HepG2 (cell line): ENCODE measurements at regions not wholly inside any gene's neighbourhood (a gene's known extent, or its start where the extent isn't known, plus 50 kb on each side); places are given as distances from the start of the nearest gene placed in this dataset.

Experiments
- ATAC-seq: fragments of 200-7000 bp; cut with Tn5 transposase; 3 replicates; pipeline ENCODE4 v1.9.1; 2020; ENCODE audit warnings: mild to moderate bottlenecking, moderate library complexity
- BruUV-seq: library from RNA; stranded (reverse); fragments of 400-500 nt; replicated peaks from 2 replicates; lab custom pipeline; 2021; lab: Mats Ljungman, UMichigan
- CTCF ChIA-PET: fragments of 300-600 bp; formaldehyde crosslinking; extraction: SDS; loops from one replicate; lab custom pipeline; 2021; ENCODE audit warnings: low total read pairs, inconsistent platforms, low intra/inter-chr PET ratio; lab: Yijun Ruan, JAX
- POLR2A ChIA-PET: fragments of 350-600 bp; sonication (Branson Sonifier 250); formaldehyde crosslinking; loops from one replicate; lab custom pipeline; 2020; ENCODE audit warnings: antibody characterized with exemption, inconsistent platforms; lab: Yijun Ruan, JAX
- DNase-seq: peaks from one replicate; pipeline ENCODE4 v3.0.0-alpha.2; 2015; ENCODE audit warnings: low spot score
- FAIRE-seq: peaks from 3 replicates; lab custom pipeline; 2011; peaks lifted over from hg19 to GRCh38; lab: Jason Lieb, UNC
- H2AFZ ChIP-seq: one replicate; pipeline ENCODE4 v1.6.1; 2011; ENCODE audit warnings: low read length, inconsistent platforms
- H3K27ac ChIP-seq: fragments of 300-600 bp; 3 replicates; pipeline ENCODE4 v1.8.0; 2011; ENCODE audit warnings: mixed run types, mild to moderate bottlenecking, mixed read lengths, low read length, inconsistent platforms; ENCODE audit not compliant: insufficient read depth; ENCODE audit errors: extremely low read length
- H3K27me3 ChIP-seq, 2 experiments: fragments of 200-600 bp in 1 of 2; 2 replicates in 1 of 2; 3 replicates in 1 of 2; pipeline versions ENCODE4 v1.6.0 to v1.8.0; 2011; ENCODE audit warnings: low read length in 2 of 2, mild to moderate bottlenecking in 2 of 2, moderate library complexity in 2 of 2, inconsistent platforms in 1 of 2; ENCODE audit not compliant: insufficient read depth in 2 of 2, control insufficient read depth in 1 of 2
- H3K36me3 ChIP-seq, 2 experiments: fragments of 200-600 bp in 1 of 2; replicated peaks in 1 of 2; 2 replicates in 1 of 2; 3 replicates in 1 of 2; pipeline versions ENCODE4 v1.5.1 to v1.8.0; 2011; ENCODE audit warnings: low read length in 2 of 2, inconsistent platforms in 1 of 2; ENCODE audit not compliant: insufficient read depth in 2 of 2, control insufficient read depth in 1 of 2
- H3K4me1 ChIP-seq: 2 replicates; pipeline ENCODE4 v1.5.1; 2012; ENCODE audit warnings: low read length, inconsistent platforms; ENCODE audit not compliant: insufficient read depth
- H3K4me2 ChIP-seq: 2 replicates; pipeline ENCODE4 v1.6.0; 2011; ENCODE audit warnings: low read depth, low read length, inconsistent platforms
- H3K4me3 ChIP-seq, 3 experiments: fragments of 200-600 bp in 1 of 3; sonication (generic), shearing (Covaris generic) in 1 of 3; replicated peaks in 1 of 3; 2 replicates each; pipeline ENCODE4 v1.5.1; 2011 to 2016; ENCODE audit warnings: low read length in 3 of 3, inconsistent platforms in 2 of 3, low read depth in 2 of 3, mild to moderate bottlenecking in 2 of 3, control low read depth in 1 of 3, mixed read lengths in 1 of 3; ENCODE audit not compliant: insufficient read depth in 1 of 3
- H3K79me2 ChIP-seq: one replicate; pipeline ENCODE4 v1.6.1; 2011; ENCODE audit warnings: low read length, inconsistent platforms; ENCODE audit not compliant: insufficient read depth
- H3K9ac ChIP-seq: 2 replicates; pipeline ENCODE4 v1.6.0; 2011; ENCODE audit warnings: mild to moderate bottlenecking, low read depth, low read length, inconsistent platforms; ENCODE audit not compliant: insufficient read depth
- H3K9me3 ChIP-seq: 2 replicates; pipeline ENCODE4 v1.5.1; 2012; ENCODE audit warnings: mild to moderate bottlenecking, low read length
- H4K20me1 ChIP-seq: 2 replicates; pipeline ENCODE4 v1.6.0; 2011; ENCODE audit warnings: inconsistent platforms, mild to moderate bottlenecking, low read length, moderate library complexity; ENCODE audit not compliant: insufficient read depth
- CBX1 ChIP-seq: IDR thresholded peaks from one replicate; pipeline ENCODE4 v1.6.1; 2016; ENCODE audit warnings: antibody characterized with exemption, low read depth
- CHCHD3 ChIP-seq: sonication (generic); formaldehyde crosslinking; IDR thresholded peaks from 2 replicates; pipeline ENCODE4 v1.8.0; 2022; ENCODE audit warnings: mild to moderate bottlenecking, missing genetic modification reagents, moderate library complexity
- GABPA ChIP-seq, 2 experiments: IDR thresholded peaks; 2 replicates each; pipeline ENCODE4 v1.6.1; 2011 to 2016; ENCODE audit warnings: low read depth in 2 of 2, low read length in 1 of 2, missing biosample characterization in 1 of 2, missing genetic modification characterization in 1 of 2
- HNRNPH1 ChIP-seq: fragments of 200-400 bp; formaldehyde crosslinking; optimal IDR thresholded peaks from 2 replicates; pipeline ENCODE3; 2017; ENCODE audit warnings: mild to moderate bottlenecking, low read depth, low read length
- KLF12 ChIP-seq: sonication (generic); formaldehyde crosslinking; IDR thresholded peaks from 2 replicates; pipeline ENCODE4 v1.4.0; 2020; ENCODE audit warnings: missing genetic modification reagents, borderline replicate concordance
- NFIB ChIP-seq: sonication (generic); formaldehyde crosslinking; IDR thresholded peaks from 2 replicates; pipeline ENCODE4 v1.9.0; 2021; ENCODE audit warnings: missing genetic modification reagents, mild to moderate bottlenecking, borderline replicate concordance
- PLSCR1 ChIP-seq: sonication (generic); formaldehyde crosslinking; IDR thresholded peaks from 2 replicates; pipeline ENCODE4 v1.5.0; 2020; ENCODE audit warnings: missing genetic modification reagents, mild to moderate bottlenecking, borderline replicate concordance
- SNAI1 ChIP-seq: sonication (generic); formaldehyde crosslinking; IDR thresholded peaks from 2 replicates; pipeline ENCODE4 v1.5.0; 2020; ENCODE audit warnings: mild to moderate bottlenecking, missing genetic modification reagents, borderline replicate concordance
- SP1 ChIP-seq, 2 experiments: fragments of 450-650 bp in 1 of 2; sonication (generic) in 1 of 2; formaldehyde crosslinking in 1 of 2; IDR thresholded peaks; 2 replicates each; pipeline versions ENCODE4 v1.4.0 to v1.6.1; 2016 to 2020; ENCODE audit warnings: missing genetic modification reagents in 1 of 2
- TAF1 ChIP-seq: sonication (generic); formaldehyde crosslinking; IDR thresholded peaks from 2 replicates; pipeline ENCODE4 v1.4.0; 2020; ENCODE audit warnings: missing genetic modification reagents
- THYN1 ChIP-seq: sonication (generic); formaldehyde crosslinking; IDR thresholded peaks from 2 replicates; pipeline ENCODE4 v1.8.1; 2023; ENCODE audit warnings: low read depth, mild to moderate bottlenecking, moderate library complexity, missing genetic modification reagents, borderline replicate concordance
- TSC22D2 ChIP-seq: sonication (generic); formaldehyde crosslinking; IDR thresholded peaks from 2 replicates; pipeline ENCODE4 v1.5.1; 2020; ENCODE audit warnings: missing genetic modification reagents, mild to moderate bottlenecking, borderline replicate concordance
- ZBTB21 ChIP-seq: sonication (generic); formaldehyde crosslinking; IDR thresholded peaks from 2 replicates; pipeline ENCODE4 v1.4.0; 2020; ENCODE audit warnings: missing genetic modification reagents
- ZMAT3 ChIP-seq: sonication (generic); formaldehyde crosslinking; conservative IDR thresholded peaks from 2 replicates; pipeline ENCODE4 v1.7.0; 2021; ENCODE audit warnings: missing genetic modification reagents
- ZNF235 ChIP-seq: sonication (generic); formaldehyde crosslinking; IDR thresholded peaks from 2 replicates; pipeline ENCODE4 v1.8.1; 2023; ENCODE audit warnings: mild to moderate bottlenecking, missing genetic modification reagents, borderline replicate concordance
- ZNF552 ChIP-seq: sonication (generic); formaldehyde crosslinking; IDR thresholded peaks from 2 replicates; pipeline ENCODE4 v1.9.0; 2022; ENCODE audit warnings: missing genetic modification reagents, mild to moderate bottlenecking, borderline replicate concordance
- ZNF569 ChIP-seq: sonication (generic); formaldehyde crosslinking; IDR thresholded peaks from 2 replicates; pipeline ENCODE4 v1.5.0; 2020; ENCODE audit warnings: mild to moderate bottlenecking, missing genetic modification reagents, moderate library complexity, borderline replicate concordance
- WGBS: methylation state at CpG from one replicate; pipeline ENCODE4 v1.1.6; 2017; ENCODE audit warnings: low lambda C conversion rate; 5-methylcytosine and 5-hydroxymethylcytosine counted together
- in situ Hi-C: cut with HindIII; loops from 2 replicates; pipeline ENCODE4 v1.10.0; 2017; ENCODE audit warnings: low pct_unique_long_range_greater_than_20kb; ENCODE audit not compliant: extremely low pct_ligation_motif_present
- intact Hi-C: fragments of 100-400 bp; cut with micrococcal nuclease; formaldehyde crosslinking; loops from one replicate; pipeline ENCODE4 v1.10.0; 2022; ENCODE audit not compliant: unreplicated experiment
- TF ChIP-seq, protein P1 (sequence below): sonication (generic); formaldehyde crosslinking; conservative IDR thresholded peaks from 2 replicates; pipeline ENCODE4 v1.4.0; 2020; ENCODE audit warnings: missing genetic modification reagents
- TF ChIP-seq, protein P2 (sequence below): sonication (generic); formaldehyde crosslinking; IDR thresholded peaks from 2 replicates; pipeline ENCODE4 v1.8.0; 2022; ENCODE audit warnings: missing genetic modification reagents, low read depth, mild to moderate bottlenecking, borderline replicate concordance
- TF ChIP-seq, protein P3 (sequence below): sonication (generic); formaldehyde crosslinking; IDR thresholded peaks from 2 replicates; pipeline ENCODE4 v1.9.0; 2022; ENCODE audit warnings: missing genetic modification reagents, mild to moderate bottlenecking, borderline replicate concordance

- ATAC-seq (no peak), FAIRE-seq (no peak), DNase-seq (no peak)
- ChIA-PET POLR2A (no interaction called here), CTCF (no interaction called here)
- H3K4me1 ChIP-seq: no peaks in the 10 kb centered on the region
- H3K27me3 ChIP-seq: no peaks in the 10 kb centered on the region
- H3K36me3 ChIP-seq: no peaks in the 10 kb centered on the region
- BruUV-seq: no TSS peak
- no peak overlapping the region for H3K4me3 ChIP-seq
- 7% methylated on average over 2 of the region's 2 CpGs for WGBS
- no peak overlapping the region for H3K4me2 ChIP-seq
- intact Hi-C loops: no loop called here
- in situ Hi-C loops: loop anchor here (10.0 kb wide), 1 partner anchor 342 kb away; no protein-coding TSS in a partner anchor
- no peaks in the 10 kb centered on the region for H3K9me3 ChIP-seq
- no peak overlapping the region for H2AFZ ChIP-seq
- H3K27ac ChIP-seq: no peak overlapping the region
- TF ChIP-seq GABPA (IDR thresholded peaks at IDR 0.05; ENCODE audit: low read depth, low read length): no peak
- TF ChIP-seq GABPA (CRISPR knock-in tag; IDR thresholded peaks at IDR 0.05; ENCODE audit: low read depth): no peak
- TF ChIP-seq SNAI1 (CRISPR knock-in tag): no peak
- no peak for TF ChIP-seq SP1 (IDR thresholded peaks at IDR 0.05)
- TF ChIP-seq SP1 (CRISPR knock-in tag; IDR thresholded peaks at IDR 0.05): no peak
- no peak for TF ChIP-seq THYN1 (CRISPR knock-in tag)
- no peak for TF ChIP-seq ZNF235 (CRISPR knock-in tag)
- no peak for TF ChIP-seq ZNF552 (CRISPR knock-in tag)
- TF ChIP-seq TAF1 (CRISPR knock-in tag): no peak
- TF ChIP-seq KLF12 (CRISPR knock-in tag): no peak
- TF ChIP-seq TSC22D2 (CRISPR knock-in tag): no peak
- no peak for TF ChIP-seq CBX1
- no peak for TF ChIP-seq ZNF569 (CRISPR knock-in tag)
- TF ChIP-seq ZBTB21: no peak
- TF ChIP-seq NFIB (CRISPR knock-in tag): no peak
- TF ChIP-seq CHCHD3 (CRISPR knock-in tag): no peak
- no peak for TF ChIP-seq ZMAT3 (CRISPR knock-in tag)
- TF ChIP-seq, protein P1, sequence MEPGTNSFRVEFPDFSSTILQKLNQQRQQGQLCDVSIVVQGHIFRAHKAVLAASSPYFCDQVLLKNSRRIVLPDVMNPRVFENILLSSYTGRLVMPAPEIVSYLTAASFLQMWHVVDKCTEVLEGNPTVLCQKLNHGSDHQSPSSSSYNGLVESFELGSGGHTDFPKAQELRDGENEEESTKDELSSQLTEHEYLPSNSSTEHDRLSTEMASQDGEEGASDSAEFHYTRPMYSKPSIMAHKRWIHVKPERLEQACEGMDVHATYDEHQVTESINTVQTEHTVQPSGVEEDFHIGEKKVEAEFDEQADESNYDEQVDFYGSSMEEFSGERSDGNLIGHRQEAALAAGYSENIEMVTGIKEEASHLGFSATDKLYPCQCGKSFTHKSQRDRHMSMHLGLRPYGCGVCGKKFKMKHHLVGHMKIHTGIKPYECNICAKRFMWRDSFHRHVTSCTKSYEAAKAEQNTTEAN: no peak
- TF ChIP-seq, protein P2, sequence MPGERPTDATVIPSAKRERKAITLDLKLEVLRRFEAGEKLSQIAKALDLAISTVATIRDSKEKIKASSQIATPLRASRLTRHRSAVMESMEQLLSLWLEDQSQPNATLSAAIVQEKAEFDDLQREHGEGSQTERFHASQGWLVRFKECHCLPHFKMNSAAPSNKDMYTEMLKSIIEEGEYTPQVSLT (CRISPR knock-in tag): no peak
- TF ChIP-seq, protein P3, sequence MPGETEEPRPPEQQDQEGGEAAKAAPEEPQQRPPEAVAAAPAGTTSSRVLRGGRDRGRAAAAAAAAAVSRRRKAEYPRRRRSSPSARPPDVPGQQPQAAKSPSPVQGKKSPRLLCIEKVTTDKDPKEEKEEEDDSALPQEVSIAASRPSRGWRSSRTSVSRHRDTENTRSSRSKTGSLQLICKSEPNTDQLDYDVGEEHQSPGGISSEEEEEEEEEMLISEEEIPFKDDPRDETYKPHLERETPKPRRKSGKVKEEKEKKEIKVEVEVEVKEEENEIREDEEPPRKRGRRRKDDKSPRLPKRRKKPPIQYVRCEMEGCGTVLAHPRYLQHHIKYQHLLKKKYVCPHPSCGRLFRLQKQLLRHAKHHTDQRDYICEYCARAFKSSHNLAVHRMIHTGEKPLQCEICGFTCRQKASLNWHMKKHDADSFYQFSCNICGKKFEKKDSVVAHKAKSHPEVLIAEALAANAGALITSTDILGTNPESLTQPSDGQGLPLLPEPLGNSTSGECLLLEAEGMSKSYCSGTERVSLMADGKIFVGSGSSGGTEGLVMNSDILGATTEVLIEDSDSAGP: no peak
- TF ChIP-seq HNRNPH1: no peak
- no peak for TF ChIP-seq PLSCR1 (CRISPR knock-in tag)
- H3K79me2 ChIP-seq: no peaks in the 10 kb centered on the region
- no peak overlapping the region for H3K9ac ChIP-seq
- H4K20me1 ChIP-seq: no peaks in the 10 kb centered on the region
Observed at GRCh38 chr3:148372206-148372875, 325.4 kb upstream of the AGTR1 start.
